ENCODE measurements at regions not wholly inside any gene's neighbourhood (a gene's known extent, or its start where the extent isn't known, plus 50 kb on each side); places are given as distances from the start of the nearest gene placed in this dataset.

GRCh38 chr4:124504431-124504830 is 208.1 kb downstream of the ANKRD50 start:
- intact Hi-C loops (cut with DNase I), result no loop called here
- no peaks in the 10 kb centered on the region for H3K9me3 ChIP-seq
- no peak for TF ChIP-seq CTCF (IDR thresholded peaks at IDR 0.05)
- TF ChIP-seq EP300 (IDR thresholded peaks at IDR 0.05), result no peak
- no peak for TF ChIP-seq POLR2A (IDR thresholded peaks at IDR 0.05)
- no peak for TF ChIP-seq POLR2AphosphoS5 (IDR thresholded peaks at IDR 0.05)
- H3K4me3 ChIP-seq, result no peak overlapping the region
- 45 to 81% methylated on average over 2 of the region's 2 CpGs for WGBS, 2 donors
- H3K36me3 ChIP-seq, result no peaks in the 10 kb centered on the region
- H3K4me1 ChIP-seq, result no peaks in the 10 kb centered on the region
- no peak for DNase-seq
- H3K27ac ChIP-seq, result no peak overlapping the region
- H3K27me3 ChIP-seq, result no peaks in the 10 kb centered on the region

- WGBS, 2 donors, result 89 to 95% methylated on average over 2 of the region's 2 CpGs
- no peak for TF ChIP-seq POLR2A (IDR thresholded peaks at IDR 0.05)
- Histone ChIP-seq H3K27me3 (no peaks in the 10 kb centered on the region), H3K4me1 (no peaks in the 10 kb centered on the region), H3K9me3 (no peaks in the 10 kb centered on the region), H3K4me3 (no peak overlapping the region), H3K36me3 (no peaks in the 10 kb centered on the region), H3K27ac (no peak overlapping the region)
- no peak for DNase-seq
- intact Hi-C loops (cut with DNase I), result no loop called here
These were observed 207.3 kb downstream of the ANKRD50 start for GRCh38 chr4:124505211-124505610.

GRCh38 chr4:124509151-124509550 is 203.4 kb downstream of the ANKRD50 start:
- intact Hi-C loops (cut with DNase I), result no loop called here
- H3K4me1 ChIP-seq, result no peaks in the 10 kb centered on the region
- no peaks in the 10 kb centered on the region for H3K9me3 ChIP-seq
- no peak for DNase-seq
- TF ChIP-seq POLR2AphosphoS5 (IDR thresholded peaks at IDR 0.05) (no peak), POLR2A (IDR thresholded peaks at IDR 0.05) (no peak), EP300 (IDR thresholded peaks at IDR 0.05) (no peak), CTCF (IDR thresholded peaks at IDR 0.05) (no peak)
- no peaks in the 10 kb centered on the region for H3K36me3 ChIP-seq
- H3K4me3 ChIP-seq, result no peak overlapping the region
- WGBS, 2 donors, result 69 to 80% methylated on average over 2 of the region's 2 CpGs
- no peaks in the 10 kb centered on the region for H3K27me3 ChIP-seq
- no peak overlapping the region for H3K27ac ChIP-seq

GRCh38 chr4:124514588-124514987 is 197.9 kb downstream of the ANKRD50 start:
- Histone ChIP-seq H3K27me3 (no peaks in the 10 kb centered on the region), H3K27ac (no peak overlapping the region), H3K9me3 (no peaks in the 10 kb centered on the region), H3K4me3 (no peak overlapping the region), H3K4me1 (no peaks in the 10 kb centered on the region), H3K36me3 (no peaks in the 10 kb centered on the region)
- DNase-seq, result no peak
- WGBS, 2 donors, result 46 to 73% methylated on average over 2 of the region's 2 CpGs
- TF ChIP-seq POLR2AphosphoS5 (IDR thresholded peaks at IDR 0.05) (no peak), EP300 (IDR thresholded peaks at IDR 0.05) (no peak), CTCF (IDR thresholded peaks at IDR 0.05) (no peak), POLR2A (IDR thresholded peaks at IDR 0.05) (no peak)
- intact Hi-C loops (cut with DNase I), result no loop called here

- no peak for TF ChIP-seq POLR2A (IDR thresholded peaks at IDR 0.05)
- no peak for TF ChIP-seq CTCF (IDR thresholded peaks at IDR 0.05)
- TF ChIP-seq POLR2AphosphoS5 (IDR thresholded peaks at IDR 0.05), result no peak
- TF ChIP-seq EP300 (IDR thresholded peaks at IDR 0.05), result no peak
- WGBS, 2 donors, result 81 to 85% methylated on average over 1 of the region's 1 CpG
These were observed 196.9 kb downstream of the ANKRD50 start for GRCh38 chr4:124515591-124515990.

More at GRCh38 chr4:124515591-124515990, 196.9 kb downstream of the ANKRD50 start:
- no peak overlapping the region for H3K27ac ChIP-seq
- H3K36me3 ChIP-seq, result no peaks in the 10 kb centered on the region
- no peaks in the 10 kb centered on the region for H3K9me3 ChIP-seq
- no peak for DNase-seq
- no peaks in the 10 kb centered on the region for H3K27me3 ChIP-seq
- intact Hi-C loops (cut with DNase I), result no loop called here
- no peak overlapping the region for H3K4me3 ChIP-seq
- no peaks in the 10 kb centered on the region for H3K4me1 ChIP-seq

All from sigmoid colon (tissue), 6 donors.